ENCODE measurements at regions not wholly inside any gene's neighbourhood (a gene's known extent, or its start where the extent isn't known, plus 50 kb on each side); places are given as distances from the start of the nearest gene placed in this dataset.

- TF ChIP-seq, protein P1, sequence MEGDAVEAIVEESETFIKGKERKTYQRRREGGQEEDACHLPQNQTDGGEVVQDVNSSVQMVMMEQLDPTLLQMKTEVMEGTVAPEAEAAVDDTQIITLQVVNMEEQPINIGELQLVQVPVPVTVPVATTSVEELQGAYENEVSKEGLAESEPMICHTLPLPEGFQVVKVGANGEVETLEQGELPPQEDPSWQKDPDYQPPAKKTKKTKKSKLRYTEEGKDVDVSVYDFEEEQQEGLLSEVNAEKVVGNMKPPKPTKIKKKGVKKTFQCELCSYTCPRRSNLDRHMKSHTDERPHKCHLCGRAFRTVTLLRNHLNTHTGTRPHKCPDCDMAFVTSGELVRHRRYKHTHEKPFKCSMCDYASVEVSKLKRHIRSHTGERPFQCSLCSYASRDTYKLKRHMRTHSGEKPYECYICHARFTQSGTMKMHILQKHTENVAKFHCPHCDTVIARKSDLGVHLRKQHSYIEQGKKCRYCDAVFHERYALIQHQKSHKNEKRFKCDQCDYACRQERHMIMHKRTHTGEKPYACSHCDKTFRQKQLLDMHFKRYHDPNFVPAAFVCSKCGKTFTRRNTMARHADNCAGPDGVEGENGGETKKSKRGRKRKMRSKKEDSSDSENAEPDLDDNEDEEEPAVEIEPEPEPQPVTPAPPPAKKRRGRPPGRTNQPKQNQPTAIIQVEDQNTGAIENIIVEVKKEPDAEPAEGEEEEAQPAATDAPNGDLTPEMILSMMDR (IDR thresholded peaks at IDR 0.05), result no peak
- no peak for TF ChIP-seq POLR2A (IDR thresholded peaks at IDR 0.05)
These were observed 1169.0 kb downstream of the REEP3 start for GRCh38 chr10:64690194-64690593.
